ENCODE measurements at regions not wholly inside any gene's neighbourhood (a gene's known extent, or its start where the extent isn't known, plus 50 kb on each side); places are given as distances from the start of the nearest gene placed in this dataset.

DNA sequence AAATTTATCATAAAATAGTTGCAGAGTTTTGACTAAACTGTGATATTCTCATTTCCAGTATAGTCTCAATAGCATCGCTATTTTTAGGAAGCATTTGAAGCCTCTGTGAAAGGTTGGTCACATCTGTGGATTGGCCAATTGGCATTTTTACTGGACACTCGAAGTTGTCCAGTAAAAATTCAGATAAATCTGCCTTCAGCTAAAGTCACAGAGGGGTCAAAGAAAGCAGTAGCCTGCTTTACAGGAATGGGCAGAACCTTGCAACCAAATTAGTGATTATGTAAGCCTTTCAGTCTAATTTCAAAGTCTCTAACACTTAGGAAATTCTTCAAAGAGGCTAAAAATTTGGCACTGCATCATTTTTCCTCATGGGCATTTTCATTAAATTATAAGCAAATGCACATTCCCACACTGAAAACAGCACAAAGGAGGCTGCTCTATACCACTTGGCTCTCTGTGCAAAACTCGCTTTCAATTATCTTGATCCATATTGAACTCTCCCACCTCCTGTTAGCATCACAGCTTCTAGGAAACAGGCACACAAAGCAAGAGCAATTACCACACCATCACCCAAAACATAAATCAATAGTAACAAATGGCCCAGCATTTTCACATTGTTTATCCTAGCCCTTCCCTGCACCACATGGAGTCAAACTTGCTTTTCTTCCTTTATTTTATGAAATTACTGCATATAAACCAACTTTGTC lies 318.5 kb upstream of the DUSP10 start:
- no peak overlapping the region for H2BK15ac ChIP-seq (ENCODE audit: low read depth, low read length)
- no peak overlapping the region for H3K27ac Mint-ChIP-seq
- H4K5ac ChIP-seq (ENCODE audit: insufficient read length, low read depth, low read length) = no peak overlapping the region
- no peak overlapping the region for H2AK5ac ChIP-seq (ENCODE audit: insufficient read length, low read length)
- TF ChIP-seq, protein P1, sequence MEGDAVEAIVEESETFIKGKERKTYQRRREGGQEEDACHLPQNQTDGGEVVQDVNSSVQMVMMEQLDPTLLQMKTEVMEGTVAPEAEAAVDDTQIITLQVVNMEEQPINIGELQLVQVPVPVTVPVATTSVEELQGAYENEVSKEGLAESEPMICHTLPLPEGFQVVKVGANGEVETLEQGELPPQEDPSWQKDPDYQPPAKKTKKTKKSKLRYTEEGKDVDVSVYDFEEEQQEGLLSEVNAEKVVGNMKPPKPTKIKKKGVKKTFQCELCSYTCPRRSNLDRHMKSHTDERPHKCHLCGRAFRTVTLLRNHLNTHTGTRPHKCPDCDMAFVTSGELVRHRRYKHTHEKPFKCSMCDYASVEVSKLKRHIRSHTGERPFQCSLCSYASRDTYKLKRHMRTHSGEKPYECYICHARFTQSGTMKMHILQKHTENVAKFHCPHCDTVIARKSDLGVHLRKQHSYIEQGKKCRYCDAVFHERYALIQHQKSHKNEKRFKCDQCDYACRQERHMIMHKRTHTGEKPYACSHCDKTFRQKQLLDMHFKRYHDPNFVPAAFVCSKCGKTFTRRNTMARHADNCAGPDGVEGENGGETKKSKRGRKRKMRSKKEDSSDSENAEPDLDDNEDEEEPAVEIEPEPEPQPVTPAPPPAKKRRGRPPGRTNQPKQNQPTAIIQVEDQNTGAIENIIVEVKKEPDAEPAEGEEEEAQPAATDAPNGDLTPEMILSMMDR (conservative IDR thresholded peaks at IDR 0.05) = no peak
- H3K9ac ChIP-seq (ENCODE audit: extremely low read depth, insufficient read length, low read length) = no peak overlapping the region
- H2BK120ac ChIP-seq (ENCODE audit: low read depth, low read length, poor library complexity, severe bottlenecking) = no peak overlapping the region
- H4K91ac ChIP-seq (ENCODE audit: insufficient read length, low read depth, low read length) = no peak overlapping the region
- H4K20me1 ChIP-seq (ENCODE audit: control insufficient read depth, insufficient read depth, insufficient read length) = no peaks in the 10 kb centered on the region
- H3K27me3 ChIP-seq (ENCODE audit: insufficient read depth, low read length) = no peaks in the 10 kb centered on the region
- no peak overlapping the region for H3K4me3 Mint-ChIP-seq
- H2BK20ac ChIP-seq (ENCODE audit: low read depth, low read length, poor library complexity, severe bottlenecking) = no peak overlapping the region
- H3K23me2 ChIP-seq (ENCODE audit: insufficient read length, low read depth, low read length, poor library complexity, severe bottlenecking) = no peaks in the 10 kb centered on the region
- no peak overlapping the region for H2AFZ ChIP-seq (ENCODE audit: low read length)
- H3K14ac ChIP-seq (ENCODE audit: insufficient read depth, low read length) = no peak overlapping the region
- peaks cover 12 to 18% (median 17%) of the 10 kb centered on the region in 3 experiments; a peak in 6 of 7 replicates for H3K36me3 Mint-ChIP-seq (ENCODE audit: insufficient read depth in 1 of 3, low read depth in 3 of 3)
- H3K4ac ChIP-seq (ENCODE audit: low read depth, low read length) = no peak overlapping the region
- H3K4me1 Mint-ChIP-seq = no peaks in the 10 kb centered on the region; a peak in 1 of 4 replicates
- no peak overlapping the region for H2BK5ac ChIP-seq (ENCODE audit: insufficient read length, low read length)
- no peaks in the 10 kb centered on the region; the same call in 1 of the 2 replicates for H3K27me3 Mint-ChIP-seq (ENCODE audit: low read depth)
- H3K79me1 ChIP-seq (ENCODE audit: insufficient read depth, low read depth, low read length, poor library complexity, severe bottlenecking) = no peaks in the 10 kb centered on the region
- H3K4me1 ChIP-seq (ENCODE audit: insufficient read depth, low read length) = no peaks in the 10 kb centered on the region
- no peak overlapping the region for H3K56ac ChIP-seq (ENCODE audit: insufficient read length, low read depth, low read length)
- peaks cover 20 to 21% of the 10 kb centered on the region in 2 experiments for H3K9me3 Mint-ChIP-seq
- no peak overlapping the region for H3K18ac ChIP-seq (ENCODE audit: insufficient read length, low read depth, low read length)
- H3K4me2 ChIP-seq (ENCODE audit: insufficient read depth, insufficient read length, low read length) = no peak overlapping the region
- H3K23ac ChIP-seq (ENCODE audit: insufficient read length, low read depth, low read length) = no peak overlapping the region
- no peak overlapping the region for H3K27ac ChIP-seq (ENCODE audit: insufficient read length, low read depth, low read length)
- H3K9me3 ChIP-seq (ENCODE audit: control insufficient read depth, low read depth, low read length) = peaks cover 11% of the 10 kb centered on the region
- H3T11ph ChIP-seq (ENCODE audit: low read length) = no peak overlapping the region
- WGBS (ENCODE audit: extremely low coverage, insufficient read length, low lambda C conversion rate) = no CpG with 5 or more reads among the region's 3 CpGs
- H2BK12ac ChIP-seq (ENCODE audit: insufficient read length, low read depth, low read length) = no peak overlapping the region
- no peak overlapping the region for H4K8ac ChIP-seq (replicated peaks; ENCODE audit: insufficient read length, low read depth, low read length)
- H3K79me2 ChIP-seq (ENCODE audit: insufficient read depth, low read length) = no peaks in the 10 kb centered on the region
- no peak for DNase-seq
